ENCODE measurements at regions not wholly inside any gene's neighbourhood (a gene's known extent, or its start where the extent isn't known, plus 50 kb on each side); places are given as distances from the start of the nearest gene placed in this dataset.

DNA sequence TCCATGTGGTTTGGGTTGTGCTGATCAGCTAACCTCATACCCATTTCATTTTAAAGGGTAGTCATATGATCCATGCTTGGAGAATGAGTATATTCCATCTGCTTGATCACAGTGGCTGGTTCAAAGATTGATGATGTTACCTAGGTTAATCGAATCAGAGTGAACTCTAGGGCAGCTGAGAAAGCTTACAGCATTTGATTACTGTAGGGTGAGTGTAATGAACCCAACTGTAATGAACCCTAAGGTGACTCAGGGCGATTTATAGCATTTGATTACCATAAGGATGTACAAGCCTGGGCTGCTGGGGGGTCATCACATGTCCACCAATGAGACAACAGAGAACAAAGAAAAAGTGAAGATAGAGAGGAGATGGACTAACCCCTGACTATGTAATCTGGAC lies 523.1 kb downstream of the ADRA2A start:
- TF ChIP-seq, protein P1, sequence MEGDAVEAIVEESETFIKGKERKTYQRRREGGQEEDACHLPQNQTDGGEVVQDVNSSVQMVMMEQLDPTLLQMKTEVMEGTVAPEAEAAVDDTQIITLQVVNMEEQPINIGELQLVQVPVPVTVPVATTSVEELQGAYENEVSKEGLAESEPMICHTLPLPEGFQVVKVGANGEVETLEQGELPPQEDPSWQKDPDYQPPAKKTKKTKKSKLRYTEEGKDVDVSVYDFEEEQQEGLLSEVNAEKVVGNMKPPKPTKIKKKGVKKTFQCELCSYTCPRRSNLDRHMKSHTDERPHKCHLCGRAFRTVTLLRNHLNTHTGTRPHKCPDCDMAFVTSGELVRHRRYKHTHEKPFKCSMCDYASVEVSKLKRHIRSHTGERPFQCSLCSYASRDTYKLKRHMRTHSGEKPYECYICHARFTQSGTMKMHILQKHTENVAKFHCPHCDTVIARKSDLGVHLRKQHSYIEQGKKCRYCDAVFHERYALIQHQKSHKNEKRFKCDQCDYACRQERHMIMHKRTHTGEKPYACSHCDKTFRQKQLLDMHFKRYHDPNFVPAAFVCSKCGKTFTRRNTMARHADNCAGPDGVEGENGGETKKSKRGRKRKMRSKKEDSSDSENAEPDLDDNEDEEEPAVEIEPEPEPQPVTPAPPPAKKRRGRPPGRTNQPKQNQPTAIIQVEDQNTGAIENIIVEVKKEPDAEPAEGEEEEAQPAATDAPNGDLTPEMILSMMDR (IDR thresholded peaks at IDR 0.05) = no peak
- TF ChIP-seq EZH2 (IDR thresholded peaks at IDR 0.05; ENCODE audit: borderline replicate concordance, insufficient read depth, low read depth, low read length, poor library complexity, severe bottlenecking) = no peak
